ENCODE measurements at regions not wholly inside any gene's neighbourhood (a gene's known extent, or its start where the extent isn't known, plus 50 kb on each side); places are given as distances from the start of the nearest gene placed in this dataset.

DNA sequence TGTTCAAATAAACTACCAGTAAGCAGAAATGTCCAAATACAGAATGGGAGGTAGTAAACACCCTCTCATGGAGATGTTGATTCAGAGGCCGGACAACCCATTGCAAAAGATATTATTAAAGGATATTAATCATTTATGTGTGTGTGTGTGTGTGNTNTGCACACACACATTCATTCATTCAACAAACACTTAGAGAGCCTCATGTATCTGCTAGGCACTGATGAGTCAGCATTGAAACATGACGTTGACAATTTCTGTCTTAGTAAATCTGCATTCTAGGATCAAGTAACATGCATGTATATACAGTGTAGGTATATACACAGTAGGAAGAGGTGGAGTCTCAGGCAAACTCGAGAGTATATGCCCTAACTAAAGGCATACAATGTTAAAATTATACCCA is 187.0 kb downstream of the ZNF365 start:
- Histone ChIP-seq H3K27ac (no peak overlapping the region), H3K9me3 (no peaks in the 10 kb centered on the region), H3K27me3 (no peaks in the 10 kb centered on the region), H3K4me3 (no peak overlapping the region), H3K4me1 (peaks cover 0 to 7% (median 0%) of the 10 kb centered on the region in 4 donors), H3K36me3 (no peaks in the 10 kb centered on the region)
- TF ChIP-seq CTCF (IDR thresholded peaks at IDR 0.05) (no peak), POLR2A (IDR thresholded peaks at IDR 0.05) (no peak)
- 51% methylated on average over 3 of the region's 3 CpGs for WGBS (ENCODE audit: insufficient coverage, low coverage, low lambda C conversion rate, missing lambda C conversion rate)
- DNase-seq = no peak
- intact Hi-C loops (cut with DNase I) = no loop called here
- ATAC-seq = no peak

DNA sequence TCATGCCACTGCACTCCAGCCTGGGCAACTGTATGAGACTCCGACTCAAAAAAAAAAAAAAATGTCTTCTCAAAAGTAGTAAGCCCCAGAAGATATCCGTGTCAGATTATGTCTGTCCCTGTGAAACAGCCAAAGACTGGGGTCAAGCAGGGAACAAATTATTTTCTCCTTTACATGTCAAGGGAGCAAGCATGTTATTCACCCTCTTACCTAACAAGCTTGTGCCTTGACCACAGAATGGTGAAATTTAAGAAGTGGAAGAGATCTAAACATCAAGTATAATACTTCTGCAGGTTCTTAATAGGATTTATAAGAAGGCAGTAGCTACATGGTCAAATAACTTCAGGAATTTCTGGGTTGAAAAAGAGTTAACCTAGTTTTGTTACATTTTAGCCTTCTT is 187.9 kb downstream of the ZNF365 start:
- 78% methylated on average over 2 of the region's 2 CpGs for WGBS (ENCODE audit: insufficient coverage, low coverage, low lambda C conversion rate, missing lambda C conversion rate)
- Histone ChIP-seq H3K27me3 (no peaks in the 10 kb centered on the region), H3K4me3 (no peak overlapping the region), H3K36me3 (no peaks in the 10 kb centered on the region), H3K27ac (no peak overlapping the region), H3K9me3 (no peaks in the 10 kb centered on the region), H3K4me1 (peaks cover 0 to 7% (median 0%) of the 10 kb centered on the region in 4 donors)
- no peak for TF ChIP-seq POLR2A (IDR thresholded peaks at IDR 0.05)
- no peak for TF ChIP-seq CTCF (IDR thresholded peaks at IDR 0.05)
- ATAC-seq = no peak
- DNase-seq = no peak
- intact Hi-C loops (cut with DNase I) = no loop called here

- DNase-seq (no peak), ATAC-seq (no peak)
- intact Hi-C loops (cut with DNase I) = no loop called here
- H3K4me1 ChIP-seq = peaks cover 0 to 7% (median 0%) of the 10 kb centered on the region in 4 donors
- H3K27ac ChIP-seq = no peak overlapping the region
- no peak for TF ChIP-seq CTCF (IDR thresholded peaks at IDR 0.05)
- TF ChIP-seq POLR2A (IDR thresholded peaks at IDR 0.05) = no peak
- no peaks in the 10 kb centered on the region for H3K36me3 ChIP-seq
- H3K9me3 ChIP-seq = no peaks in the 10 kb centered on the region
- no peak overlapping the region for H3K4me3 ChIP-seq
- H3K27me3 ChIP-seq = no peaks in the 10 kb centered on the region
These were observed 188.6 kb downstream of the ZNF365 start for GRCh38 chr10:62562795-62563194.

- Histone ChIP-seq H3K27me3 (no peaks in the 10 kb centered on the region), H3K36me3 (no peaks in the 10 kb centered on the region), H3K4me1 (no peaks in the 10 kb centered on the region), H3K4me3 (no peak overlapping the region), H3K27ac (no peak overlapping the region), H3K9me3 (no peaks in the 10 kb centered on the region)
- DNase-seq (no peak), ATAC-seq (no peak)
- 90% methylated on average over 2 of the region's 3 CpGs for WGBS (ENCODE audit: insufficient coverage, low coverage, low lambda C conversion rate, missing lambda C conversion rate)
- intact Hi-C loops (cut with DNase I) = no loop called here
- TF ChIP-seq CTCF (IDR thresholded peaks at IDR 0.05) (no peak), POLR2A (IDR thresholded peaks at IDR 0.05) (no peak)
These were observed 199.8 kb downstream of the ZNF365 start for GRCh38 chr10:62573929-62574328.

DNA sequence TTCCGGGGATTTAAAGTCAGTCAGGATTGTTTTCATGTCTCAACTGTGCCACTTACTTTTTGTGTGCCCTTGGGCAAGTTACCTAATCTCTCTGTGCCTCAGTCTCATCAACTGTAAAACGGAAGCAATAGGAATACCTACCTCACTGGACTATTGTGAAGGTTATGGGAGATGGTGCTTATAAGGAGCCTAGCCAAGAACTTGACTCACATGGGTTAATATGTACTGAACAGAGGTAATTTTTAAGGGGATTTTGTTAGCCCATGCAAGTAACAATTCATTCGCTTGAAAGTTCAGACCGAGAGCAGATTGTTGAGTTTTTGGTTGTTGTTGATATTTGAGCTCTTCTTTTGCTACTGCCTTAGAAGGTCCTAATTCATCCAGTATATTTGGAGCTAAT is 202.9 kb downstream of the ZNF365 start:
- intact Hi-C loops (cut with DNase I) = no loop called here
- no peak for ATAC-seq
- TF ChIP-seq CTCF (IDR thresholded peaks at IDR 0.05) (no peak), POLR2A (IDR thresholded peaks at IDR 0.05) (no peak)
- Histone ChIP-seq H3K27me3 (no peaks in the 10 kb centered on the region), H3K27ac (no peak overlapping the region), H3K4me3 (no peak overlapping the region), H3K4me1 (no peaks in the 10 kb centered on the region), H3K36me3 (no peaks in the 10 kb centered on the region), H3K9me3 (no peaks in the 10 kb centered on the region)
- no peak for DNase-seq
- WGBS (ENCODE audit: insufficient coverage, low coverage, low lambda C conversion rate, missing lambda C conversion rate) = 76% methylated on average over 4 of the region's 4 CpGs

Data from right lobe of liver (tissue), 6 donors.